SK-N-SH treated with all-trans-retinoic acid at 6 μM for 48 hours (cell line): ENCODE measurements at regions not wholly inside any gene's neighbourhood (a gene's known extent, or its start where the extent isn't known, plus 50 kb on each side); places are given as distances from the start of the nearest gene placed in this dataset.

Source experiments
- OSR1 ChIP-seq: fragments of 250-450 bp; sonication (Bioruptor Pico); IDR thresholded peaks from 2 replicates; pipeline ENCODE4 v1.8.0; 2022; ENCODE audit warnings: moderate library complexity, mild to moderate bottlenecking, inconsistent platforms
- POU6F1 ChIP-seq: fragments of 250-450 bp; sonication (Bioruptor Pico); IDR thresholded peaks from 2 replicates; pipeline ENCODE4 v1.8.0; 2021; ENCODE audit warnings: low read depth, mild to moderate bottlenecking, moderate library complexity, borderline replicate concordance
- TCF4 ChIP-seq: fragments of 250-450 bp; sonication (Bioruptor Pico); IDR thresholded peaks from 2 replicates; pipeline ENCODE4 v1.8.0; 2021; ENCODE audit warnings: mild to moderate bottlenecking, moderate library complexity, borderline replicate concordance
- TOX ChIP-seq: fragments of 250-450 bp; sonication (Bioruptor Pico); IDR thresholded peaks from 2 replicates; pipeline ENCODE4 v1.8.0; 2021; ENCODE audit warnings: mild to moderate bottlenecking, moderate library complexity, borderline replicate concordance
- ZC3H10 ChIP-seq: fragments of 250-450 bp; sonication (Bioruptor Pico); IDR thresholded peaks from 2 replicates; pipeline ENCODE4 v1.5.1; 2021; ENCODE audit warnings: mild to moderate bottlenecking, moderate library complexity
- ZFP3 ChIP-seq: fragments of 250-450 bp; sonication (Bioruptor Pico); IDR thresholded peaks from 2 replicates; pipeline ENCODE4 v1.5.0; 2020; ENCODE audit warnings: mild to moderate bottlenecking, moderate library complexity
- ZFP30 ChIP-seq: fragments of 450-650 bp; formaldehyde crosslinking; IDR thresholded peaks from 2 replicates; pipeline ENCODE4 v1.5.0; 2022; ENCODE audit warnings: mild to moderate bottlenecking, moderate library complexity

GRCh38 chr4:185965426-185966384, 103.3 kb upstream of the TLR3 start:
- TF ChIP-seq TCF4 (CRISPR knock-in tag) (no peak), ZC3H10 (CRISPR knock-in tag) (no peak), POU6F1 (CRISPR knock-in tag) (no peak), ZFP30 (CRISPR knock-in tag) (no peak), OSR1 (CRISPR knock-in tag) (no peak), ZFP3 (no peak), TOX (CRISPR knock-in tag) (no peak)
